Activated B cell treated with CpG ODN at 0.5 μM for 24 hours (primary cell): ENCODE measurements at regions not wholly inside any gene's neighbourhood (a gene's known extent, or its start where the extent isn't known, plus 50 kb on each side); places are given as distances from the start of the nearest gene placed in this dataset.

Experiments used
- ATAC-seq: fragments of 200-7000 bp; cut with Tn5 transposase; one replicate; pipeline ENCODE4 v1.10.0; 2021; ENCODE audit warnings: low read depth, mild to moderate bottlenecking, moderate library complexity
- CTCF ChIA-PET: fragments of 350-600 bp; sonication (Branson Sonifier 250); formaldehyde crosslinking; loops from one replicate; lab custom pipeline; 2021; ENCODE audit warnings: antibody characterized with exemption; lab: Charles Lee
- POLR2A ChIA-PET: fragments of 350-600 bp; sonication (Branson Sonifier 250); formaldehyde crosslinking; loops from one replicate; lab custom pipeline; 2021; ENCODE audit warnings: antibody characterized with exemption; lab: Charles Lee
- DNase-seq: peaks from one replicate; pipeline ENCODE4 v3.0.0; 2022
- H3K27ac Mint-ChIP-seq: one replicate; pipeline ENCODE4 v1.8.0; 2020; ENCODE audit warnings: mixed read lengths
- H3K27me3 Mint-ChIP-seq: one replicate; pipeline ENCODE4 v1.8.0; 2021; ENCODE audit warnings: mixed read lengths
- H3K36me3 Mint-ChIP-seq: one replicate; pipeline ENCODE4 v1.8.0; 2021; ENCODE audit warnings: low read depth, mixed read lengths
- H3K4me1 Mint-ChIP-seq: one replicate; pipeline ENCODE4 v1.8.0; 2021; ENCODE audit warnings: mixed read lengths
- H3K4me3 Mint-ChIP-seq: one replicate; pipeline ENCODE4 v1.8.0; 2020; ENCODE audit warnings: mild to moderate bottlenecking, mixed read lengths
- H3K9me3 Mint-ChIP-seq: one replicate; pipeline ENCODE4 v1.8.0; 2020; ENCODE audit warnings: mixed read lengths
- intact Hi-C: fragments of 100-400 bp; cut with micrococcal nuclease; formaldehyde crosslinking; loops from one replicate; pipeline ENCODE4 v1.15.1; 2024
- TF ChIP-seq, protein P1 (sequence below): fragments of 200-600 bp; IDR thresholded peaks from one replicate; pipeline ENCODE4 v1.8.0; 2022; ENCODE audit warnings: antibody characterized with exemption, mild to moderate bottlenecking

DNA sequence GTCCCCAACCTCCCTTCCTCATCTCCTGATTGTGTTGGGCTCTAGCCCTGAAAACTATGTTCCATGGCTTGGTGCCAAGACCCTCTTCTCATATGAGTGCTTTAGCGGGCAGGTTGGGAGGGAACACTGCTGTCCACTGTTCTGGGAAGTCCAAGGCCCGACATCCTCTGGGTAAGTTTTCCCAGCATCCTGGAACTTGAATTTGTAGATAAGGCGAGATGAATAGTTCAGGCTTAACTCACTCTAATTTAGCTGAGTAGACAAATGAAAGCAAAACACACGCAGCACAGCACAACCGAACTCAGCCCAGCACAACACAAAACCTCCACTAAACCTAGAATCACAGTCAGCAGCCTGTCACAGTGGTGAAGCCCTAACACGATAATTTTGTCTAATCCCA is 95.3 kb upstream of the SLC28A3 start:
- DNase-seq (no peak), ATAC-seq (no peak)
- intact Hi-C loops, result no loop called here
- TF ChIP-seq, protein P1, sequence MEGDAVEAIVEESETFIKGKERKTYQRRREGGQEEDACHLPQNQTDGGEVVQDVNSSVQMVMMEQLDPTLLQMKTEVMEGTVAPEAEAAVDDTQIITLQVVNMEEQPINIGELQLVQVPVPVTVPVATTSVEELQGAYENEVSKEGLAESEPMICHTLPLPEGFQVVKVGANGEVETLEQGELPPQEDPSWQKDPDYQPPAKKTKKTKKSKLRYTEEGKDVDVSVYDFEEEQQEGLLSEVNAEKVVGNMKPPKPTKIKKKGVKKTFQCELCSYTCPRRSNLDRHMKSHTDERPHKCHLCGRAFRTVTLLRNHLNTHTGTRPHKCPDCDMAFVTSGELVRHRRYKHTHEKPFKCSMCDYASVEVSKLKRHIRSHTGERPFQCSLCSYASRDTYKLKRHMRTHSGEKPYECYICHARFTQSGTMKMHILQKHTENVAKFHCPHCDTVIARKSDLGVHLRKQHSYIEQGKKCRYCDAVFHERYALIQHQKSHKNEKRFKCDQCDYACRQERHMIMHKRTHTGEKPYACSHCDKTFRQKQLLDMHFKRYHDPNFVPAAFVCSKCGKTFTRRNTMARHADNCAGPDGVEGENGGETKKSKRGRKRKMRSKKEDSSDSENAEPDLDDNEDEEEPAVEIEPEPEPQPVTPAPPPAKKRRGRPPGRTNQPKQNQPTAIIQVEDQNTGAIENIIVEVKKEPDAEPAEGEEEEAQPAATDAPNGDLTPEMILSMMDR, result no peak
- Mint-ChIP-seq H3K9me3 (no peaks in the 10 kb centered on the region), H3K4me1 (no peaks in the 10 kb centered on the region), H3K36me3 (no peaks in the 10 kb centered on the region), H3K27me3 (no peaks in the 10 kb centered on the region), H3K4me3 (no peak overlapping the region), H3K27ac (no peak overlapping the region)
- POLR2A ChIA-PET, result interaction anchor here (0.5 kb wide), 1 partner anchor 26 kb away, joined by 3 read pairs; no protein-coding TSS in a partner anchor
- CTCF ChIA-PET, result no interaction called here

DNA sequence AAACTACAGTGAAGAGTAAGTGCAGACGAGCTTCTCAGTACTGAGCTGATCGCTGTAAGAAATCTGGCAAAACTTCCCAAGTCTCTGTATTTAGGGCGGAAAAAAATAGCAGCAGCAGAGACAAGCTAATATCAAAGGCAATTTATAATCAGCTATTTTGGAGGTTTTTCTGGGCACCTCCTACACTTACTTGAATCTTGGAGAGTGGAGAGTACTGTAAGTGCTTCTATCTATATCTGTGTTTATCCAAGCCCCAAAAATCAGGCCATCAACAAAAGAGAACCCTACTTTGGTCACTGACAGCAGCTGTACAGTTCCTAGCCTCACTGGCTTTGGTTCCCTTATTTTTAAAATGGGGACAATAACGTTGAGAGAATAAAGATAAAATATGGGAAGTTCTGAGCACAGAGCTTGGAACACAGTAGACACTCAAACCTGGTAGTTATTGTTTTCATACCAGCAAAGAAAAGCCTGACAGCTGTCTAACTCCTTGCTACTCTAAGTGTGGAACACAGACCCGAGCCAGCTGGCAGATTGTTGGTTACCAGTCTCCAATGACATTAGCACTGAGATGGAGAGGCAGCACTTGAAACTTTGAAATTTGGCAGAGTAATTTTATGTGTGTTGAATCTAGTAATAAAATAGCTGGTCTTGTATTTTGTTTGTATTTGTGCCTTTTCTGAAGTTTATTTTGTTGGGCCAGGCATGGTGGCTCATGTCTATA is 96.0 kb upstream of the SLC28A3 start:
- H3K4me1 Mint-ChIP-seq, result no peaks in the 10 kb centered on the region
- POLR2A ChIA-PET, result no interaction called here
- CTCF ChIA-PET, result no interaction called here

DNA sequence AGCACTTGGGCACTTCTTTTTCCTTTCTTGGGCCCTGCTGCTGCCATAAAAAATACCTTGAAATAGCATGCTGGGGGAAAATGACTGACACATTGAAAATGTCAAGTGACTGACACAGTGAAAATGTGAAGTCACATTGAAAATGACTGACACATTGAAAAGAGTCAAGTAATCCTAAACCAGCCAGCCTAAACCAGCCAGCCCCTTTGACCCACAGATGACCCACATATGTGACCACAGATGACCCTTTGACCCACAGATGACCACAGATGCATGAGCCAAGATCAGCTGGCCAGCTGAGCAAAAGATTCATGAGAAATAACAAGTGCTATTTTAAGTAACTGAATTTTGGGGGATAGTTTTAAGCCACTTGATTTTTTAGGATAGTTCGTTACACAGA is 97.8 kb upstream of the SLC28A3 start:
- TF ChIP-seq, protein P1, result no peak
- Mint-ChIP-seq H3K36me3 (no peaks in the 10 kb centered on the region), H3K27ac (no peak overlapping the region), H3K4me1 (no peaks in the 10 kb centered on the region), H3K9me3 (no peaks in the 10 kb centered on the region), H3K27me3 (no peaks in the 10 kb centered on the region), H3K4me3 (no peak overlapping the region)
- no peak for DNase-seq
- CTCF ChIA-PET, result no interaction called here
- intact Hi-C loops, result no loop called here
- ATAC-seq, result no peak
- POLR2A ChIA-PET, result no interaction called here

More for the DNA sequence above, 96.0 kb upstream of the SLC28A3 start:
- Mint-ChIP-seq H3K36me3 (no peaks in the 10 kb centered on the region), H3K27ac (no peak overlapping the region), H3K27me3 (no peaks in the 10 kb centered on the region), H3K9me3 (no peaks in the 10 kb centered on the region), H3K4me3 (no peak overlapping the region)
- ATAC-seq (no peak), DNase-seq (no peak)
- TF ChIP-seq, protein P1, result no peak
- intact Hi-C loops, result no loop called here

DNA sequence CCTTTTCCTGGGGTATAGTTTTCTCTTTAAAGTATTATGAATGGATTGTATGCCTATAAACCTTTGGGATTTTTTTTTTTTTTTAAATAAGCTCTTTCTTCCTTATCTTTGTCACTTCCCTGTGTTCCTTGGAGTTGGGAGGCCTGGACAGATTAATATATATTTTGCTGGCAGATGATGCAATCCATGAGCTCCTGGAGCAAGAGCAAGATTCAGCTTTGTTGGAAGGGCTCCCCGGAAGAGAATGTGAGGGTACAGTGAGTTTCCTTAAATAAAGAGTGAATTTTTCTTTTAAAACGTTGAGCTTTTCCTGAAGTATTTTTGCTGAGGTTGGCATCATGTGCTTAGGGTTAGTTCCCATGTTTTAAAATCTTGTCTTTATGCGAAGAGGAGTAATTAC is 98.7 kb upstream of the SLC28A3 start:
- H3K4me3 Mint-ChIP-seq, result no peak overlapping the region
- no peak for DNase-seq
- POLR2A ChIA-PET, result no interaction called here
- no peaks in the 10 kb centered on the region for H3K9me3 Mint-ChIP-seq
- no peak for ATAC-seq
- H3K36me3 Mint-ChIP-seq, result no peaks in the 10 kb centered on the region
- TF ChIP-seq, protein P1, result no peak
- H3K4me1 Mint-ChIP-seq, result no peaks in the 10 kb centered on the region
- intact Hi-C loops, result no loop called here
- H3K27ac Mint-ChIP-seq, result no peak overlapping the region
- H3K27me3 Mint-ChIP-seq, result no peaks in the 10 kb centered on the region
- CTCF ChIA-PET, result no interaction called here

DNA sequence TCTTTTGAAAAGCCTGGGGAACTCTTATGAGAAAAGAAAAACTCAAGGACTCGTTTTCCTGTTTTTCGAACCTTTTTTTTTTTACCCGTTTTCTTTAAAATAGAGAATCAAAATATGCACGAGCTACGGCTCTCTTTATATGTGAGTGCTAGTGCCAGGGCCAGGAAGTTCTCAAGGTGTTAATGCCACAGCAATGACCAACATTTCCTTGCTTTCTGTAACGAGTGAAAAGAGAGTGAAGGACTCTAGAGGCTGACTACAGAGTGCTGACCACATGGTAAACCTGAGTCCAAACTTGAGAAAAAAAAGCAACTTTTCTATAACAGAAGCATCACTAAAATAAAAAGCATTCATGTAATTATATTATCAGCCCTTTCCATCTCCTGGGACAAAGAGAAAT is 102.2 kb upstream of the SLC28A3 start:
- intact Hi-C loops, result no loop called here
- TF ChIP-seq, protein P1, result no peak
- POLR2A ChIA-PET, result no interaction called here
- Mint-ChIP-seq H3K27me3 (no peaks in the 10 kb centered on the region), H3K27ac (no peak overlapping the region), H3K9me3 (no peaks in the 10 kb centered on the region), H3K4me1 (no peaks in the 10 kb centered on the region), H3K4me3 (no peak overlapping the region), H3K36me3 (no peaks in the 10 kb centered on the region)
- CTCF ChIA-PET, result no interaction called here
- ATAC-seq, result no peak
- no peak for DNase-seq
